Ovary (tissue), 3 donors: ENCODE measurements at regions not wholly inside any gene's neighbourhood (a gene's known extent, or its start where the extent isn't known, plus 50 kb on each side); places are given as distances from the start of the nearest gene placed in this dataset.

Experiments
- CTCF ChIP-seq, 3 donors: fragments of 450-650 bp in 2 of 3; fragments of 200-600 bp in 1 of 3; IDR thresholded peaks; one replicate each; pipeline versions ENCODE4 v1.5.1 to v1.8.0; 2016 to 2022; ENCODE audit warnings: antibody characterized with exemption in 3 of 3, mild to moderate bottlenecking in 1 of 3
- POLR2A ChIP-seq: fragments of 450-650 bp; IDR thresholded peaks from one replicate; pipeline ENCODE4 v1.6.1; 2017; ENCODE audit warnings: antibody characterized with exemption, mild to moderate bottlenecking, moderate library complexity
- donor health status: DM: no; HTN: no; CAD: no.

GRCh38 chr4:28006021-28006420 lies 1145.4 kb downstream of the STIM2 start:
- TF ChIP-seq POLR2A (no peak), CTCF (IDR thresholded peaks at IDR 0.05) (no peak)
